ENCODE measurements at regions not wholly inside any gene's neighbourhood (a gene's known extent, or its start where the extent isn't known, plus 50 kb on each side); places are given as distances from the start of the nearest gene placed in this dataset.

- TF ChIP-seq CTCF (IDR thresholded peaks at IDR 0.05): no peak
- TF ChIP-seq POLR2A (IDR thresholded peaks at IDR 0.05): no peak
Measured at GRCh38 chr1:219066098-219066497, 107.6 kb upstream of the LYPLAL1 start.

All from esophagus squamous epithelium (tissue), 4 donors.